MM.1S (cell line): ENCODE measurements at regions not wholly inside any gene's neighbourhood (a gene's known extent, or its start where the extent isn't known, plus 50 kb on each side); places are given as distances from the start of the nearest gene placed in this dataset.

ENCODE experiments used
- EZH2phosphoT487 ChIP-seq: fragments of 300-600 bp; sonication (generic); IDR thresholded peaks from 2 replicates; pipeline ENCODE4 v1.6.1; 2018; ENCODE audit warnings: antibody characterized with exemption, low read length
- TF ChIP-seq, protein P1 (sequence below): fragments of 300-600 bp; sonication (generic); IDR thresholded peaks from 2 replicates; pipeline ENCODE4 v1.5.1; 2016; ENCODE audit warnings: antibody characterized with exemption, low read length, mixed read lengths

- TF ChIP-seq, protein P1, sequence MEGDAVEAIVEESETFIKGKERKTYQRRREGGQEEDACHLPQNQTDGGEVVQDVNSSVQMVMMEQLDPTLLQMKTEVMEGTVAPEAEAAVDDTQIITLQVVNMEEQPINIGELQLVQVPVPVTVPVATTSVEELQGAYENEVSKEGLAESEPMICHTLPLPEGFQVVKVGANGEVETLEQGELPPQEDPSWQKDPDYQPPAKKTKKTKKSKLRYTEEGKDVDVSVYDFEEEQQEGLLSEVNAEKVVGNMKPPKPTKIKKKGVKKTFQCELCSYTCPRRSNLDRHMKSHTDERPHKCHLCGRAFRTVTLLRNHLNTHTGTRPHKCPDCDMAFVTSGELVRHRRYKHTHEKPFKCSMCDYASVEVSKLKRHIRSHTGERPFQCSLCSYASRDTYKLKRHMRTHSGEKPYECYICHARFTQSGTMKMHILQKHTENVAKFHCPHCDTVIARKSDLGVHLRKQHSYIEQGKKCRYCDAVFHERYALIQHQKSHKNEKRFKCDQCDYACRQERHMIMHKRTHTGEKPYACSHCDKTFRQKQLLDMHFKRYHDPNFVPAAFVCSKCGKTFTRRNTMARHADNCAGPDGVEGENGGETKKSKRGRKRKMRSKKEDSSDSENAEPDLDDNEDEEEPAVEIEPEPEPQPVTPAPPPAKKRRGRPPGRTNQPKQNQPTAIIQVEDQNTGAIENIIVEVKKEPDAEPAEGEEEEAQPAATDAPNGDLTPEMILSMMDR, result no peak
- TF ChIP-seq EZH2phosphoT487, result no peak
These were observed 273.6 kb upstream of the PITRM1 start for GRCh38 chr10:3446221-3446620.
